Fibroblast of lung (primary cell): ENCODE measurements at regions not wholly inside any gene's neighbourhood (a gene's known extent, or its start where the extent isn't known, plus 50 kb on each side); places are given as distances from the start of the nearest gene placed in this dataset.

Experiments
- DNase-seq, 2 donors: peaks; one replicate each; pipeline versions ENCODE4 v3.0.0 to v3.0.0-alpha.2; 2010; ENCODE audit warnings: low read depth in 2 of 2
- H2AFZ ChIP-seq: 2 replicates; pipeline ENCODE4 v1.5.1; 2012; ENCODE audit warnings: low read length, control low read depth, inconsistent platforms
- H3K27ac ChIP-seq: 2 replicates; pipeline ENCODE4 v1.5.1; 2011; ENCODE audit warnings: low read length, control low read depth; ENCODE audit not compliant: insufficient read depth
- H3K27me3 ChIP-seq: 2 replicates; pipeline ENCODE4 v1.5.1; 2011; ENCODE audit warnings: mild to moderate bottlenecking, low read length; ENCODE audit not compliant: control insufficient read depth, insufficient read depth
- H3K36me3 ChIP-seq: 2 replicates; pipeline ENCODE4 v1.5.1; 2011; ENCODE audit warnings: low read length; ENCODE audit not compliant: control insufficient read depth, insufficient read depth
- H3K4me1 ChIP-seq: 2 replicates; pipeline ENCODE4 v1.5.1; 2011; ENCODE audit warnings: low read length; ENCODE audit not compliant: control insufficient read depth, insufficient read depth; ENCODE audit errors: extremely low read depth
- H3K4me2 ChIP-seq: 2 replicates; pipeline ENCODE4 v1.5.1; 2011; ENCODE audit warnings: low read length, control low read depth; ENCODE audit not compliant: insufficient read depth; ENCODE audit errors: extremely low read depth
- H3K4me3 ChIP-seq, 4 experiments: fragments of 200-600 bp in 1 of 4; sonication (generic) in 1 of 4; replicated peaks in 1 of 4; 2 replicates each; pipeline ENCODE4 v1.5.1; 2011 to 2016; ENCODE audit warnings: low read length in 4 of 4, low read depth in 3 of 4, mild to moderate bottlenecking in 3 of 4, control low read depth in 2 of 4, inconsistent platforms in 1 of 4, mixed read lengths in 1 of 4; ENCODE audit not compliant: insufficient read depth in 1 of 4; ENCODE audit errors: control extremely low read depth in 1 of 4
- H3K79me2 ChIP-seq: 2 replicates; pipeline ENCODE4 v1.5.1; 2012; ENCODE audit warnings: mild to moderate bottlenecking, low read length, inconsistent platforms; ENCODE audit not compliant: control insufficient read depth, insufficient read depth
- H3K9ac ChIP-seq: 2 replicates; pipeline ENCODE4 v1.5.1; 2011; ENCODE audit warnings: mild to moderate bottlenecking, low read length, control low read depth; ENCODE audit not compliant: insufficient read depth
- H3K9me3 ChIP-seq: 2 replicates; pipeline ENCODE4 v1.5.1; 2012; ENCODE audit warnings: low read depth, low read length; ENCODE audit not compliant: control insufficient read depth, insufficient read depth
- H4K20me1 ChIP-seq: 2 replicates; pipeline ENCODE4 v1.5.1; 2011; ENCODE audit warnings: low read length; ENCODE audit not compliant: control insufficient read depth, insufficient read depth; ENCODE audit errors: extremely low read depth
- EZH2 ChIP-seq: IDR thresholded peaks from 2 replicates; pipeline ENCODE4 v1.5.1; 2012; ENCODE audit warnings: low read length, control low read depth, mild to moderate bottlenecking; ENCODE audit errors: missing control alignments
- TF ChIP-seq, protein P1 (sequence below), 2 donors: IDR thresholded peaks in 1 of 2; conservative IDR thresholded peaks in 1 of 2; 1 replicate in 1 of 2; 2 replicates in 1 of 2; pipeline ENCODE4 v1.5.1; 2011 to 2012; ENCODE audit warnings: low read length in 2 of 2, control low read depth in 1 of 2, inconsistent platforms in 1 of 2, low read depth in 1 of 2, mild to moderate bottlenecking in 1 of 2

- Histone ChIP-seq H3K4me3 (no peak overlapping the region), H2AFZ (no peak overlapping the region), H3K27me3 (peaks cover 21% of the 10 kb centered on the region), H3K4me2 (no peak overlapping the region), H3K36me3 (no peaks in the 10 kb centered on the region), H3K79me2 (no peaks in the 10 kb centered on the region), H3K9me3 (no peaks in the 10 kb centered on the region), H3K9ac (no peak overlapping the region), H4K20me1 (no peaks in the 10 kb centered on the region), H3K4me1 (no peaks in the 10 kb centered on the region), H3K27ac (no peak overlapping the region)
- TF ChIP-seq EZH2, result no peak
- TF ChIP-seq, protein P1, sequence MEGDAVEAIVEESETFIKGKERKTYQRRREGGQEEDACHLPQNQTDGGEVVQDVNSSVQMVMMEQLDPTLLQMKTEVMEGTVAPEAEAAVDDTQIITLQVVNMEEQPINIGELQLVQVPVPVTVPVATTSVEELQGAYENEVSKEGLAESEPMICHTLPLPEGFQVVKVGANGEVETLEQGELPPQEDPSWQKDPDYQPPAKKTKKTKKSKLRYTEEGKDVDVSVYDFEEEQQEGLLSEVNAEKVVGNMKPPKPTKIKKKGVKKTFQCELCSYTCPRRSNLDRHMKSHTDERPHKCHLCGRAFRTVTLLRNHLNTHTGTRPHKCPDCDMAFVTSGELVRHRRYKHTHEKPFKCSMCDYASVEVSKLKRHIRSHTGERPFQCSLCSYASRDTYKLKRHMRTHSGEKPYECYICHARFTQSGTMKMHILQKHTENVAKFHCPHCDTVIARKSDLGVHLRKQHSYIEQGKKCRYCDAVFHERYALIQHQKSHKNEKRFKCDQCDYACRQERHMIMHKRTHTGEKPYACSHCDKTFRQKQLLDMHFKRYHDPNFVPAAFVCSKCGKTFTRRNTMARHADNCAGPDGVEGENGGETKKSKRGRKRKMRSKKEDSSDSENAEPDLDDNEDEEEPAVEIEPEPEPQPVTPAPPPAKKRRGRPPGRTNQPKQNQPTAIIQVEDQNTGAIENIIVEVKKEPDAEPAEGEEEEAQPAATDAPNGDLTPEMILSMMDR (conservative IDR thresholded peaks at IDR 0.05 in 1 of 2, IDR thresholded peaks at IDR 0.05 in 1 of 2; ENCODE audit: low read depth in 1 of 2, low read length in 2 of 2), result no peak
- DNase-seq, result no peak
Measured at GRCh38 chr10:69750011-69750373, 51.7 kb upstream of the COL13A1 start.

GRCh38 chr10:69750725-69751124 is 51.0 kb upstream of the COL13A1 start:
- Histone ChIP-seq H3K9me3 (no peaks in the 10 kb centered on the region), H3K4me1 (no peaks in the 10 kb centered on the region), H3K4me2 (no peak overlapping the region), H3K27ac (no peak overlapping the region), H3K79me2 (no peaks in the 10 kb centered on the region), H3K9ac (no peak overlapping the region), H3K36me3 (no peaks in the 10 kb centered on the region), H3K27me3 (peaks cover 16% of the 10 kb centered on the region), H4K20me1 (no peaks in the 10 kb centered on the region), H2AFZ (no peak overlapping the region), H3K4me3 (no peak overlapping the region)
- no peak for DNase-seq
- TF ChIP-seq EZH2, result no peak
- TF ChIP-seq, protein P1 (conservative IDR thresholded peaks at IDR 0.05 in 1 of 2, IDR thresholded peaks at IDR 0.05 in 1 of 2; ENCODE audit: low read depth in 1 of 2, low read length in 2 of 2), result no peak

DNA sequence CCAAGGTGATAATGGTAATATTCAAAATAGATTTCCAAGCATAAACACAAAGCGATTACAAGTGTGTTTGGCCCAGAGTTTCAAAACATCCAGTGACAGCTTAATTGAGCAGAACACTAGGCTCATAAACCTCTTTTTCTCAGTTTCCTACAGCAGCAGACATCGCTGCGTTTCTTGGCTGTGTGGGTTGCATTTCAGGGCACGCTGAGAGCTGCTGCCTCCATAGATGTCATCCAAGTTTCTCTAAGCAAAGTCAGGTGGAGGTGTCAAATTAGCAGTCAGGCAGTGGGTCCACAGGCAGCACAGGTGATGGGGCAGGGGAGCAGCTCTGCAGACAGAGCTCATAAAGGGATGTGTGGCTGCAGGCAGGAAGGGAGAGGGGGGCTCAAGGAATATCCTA is 50.5 kb upstream of the COL13A1 start:
- DNase-seq, result no peak
- Histone ChIP-seq H3K4me1 (no peaks in the 10 kb centered on the region), H4K20me1 (no peaks in the 10 kb centered on the region), H3K9ac (no peak overlapping the region), H3K27ac (no peak overlapping the region), H3K27me3 (peaks cover 13% of the 10 kb centered on the region), H3K4me2 (no peak overlapping the region), H3K9me3 (no peaks in the 10 kb centered on the region), H3K4me3 (no peak overlapping the region), H2AFZ (no peak overlapping the region), H3K36me3 (no peaks in the 10 kb centered on the region), H3K79me2 (no peaks in the 10 kb centered on the region)
- TF ChIP-seq, protein P1 (conservative IDR thresholded peaks at IDR 0.05 in 1 of 2, IDR thresholded peaks at IDR 0.05 in 1 of 2; ENCODE audit: low read depth in 1 of 2, low read length in 2 of 2), result no peak
- TF ChIP-seq EZH2, result no peak
